Endothelial cell of umbilical vein (primary cell): ENCODE measurements at regions not wholly inside any gene's neighbourhood (a gene's known extent, or its start where the extent isn't known, plus 50 kb on each side); places are given as distances from the start of the nearest gene placed in this dataset.

Source experiments
- BruUV-seq: library from RNA; stranded (reverse); fragments of 400-500 nt; replicated peaks from 2 replicates; lab custom pipeline; 2021; lab: Mats Ljungman, UMichigan
- CTCF ChIA-PET: fragments of 300-600, 350-600 bp; sonication (Branson Sonifier 250); formaldehyde crosslinking; loops from one replicate; lab custom pipeline; 2021; ENCODE audit warnings: antibody characterized with exemption, inconsistent platforms; lab: Charles Lee
- POLR2A ChIA-PET: fragments of 300-600, 350-600 bp; sonication (Branson Sonifier 250); formaldehyde crosslinking; loops from one replicate; lab custom pipeline; 2021; ENCODE audit warnings: antibody characterized with exemption, inconsistent platforms; lab: Charles Lee
- DNase-seq: peaks from one replicate; pipeline ENCODE4 v3.0.0-alpha.2; 2011; ENCODE audit warnings: low read depth, low spot score
- FAIRE-seq: peaks from 2 replicates; lab custom pipeline; 2011; peaks lifted over from hg19 to GRCh38; lab: Jason Lieb, UNC
- H2AFZ ChIP-seq: 2 replicates; pipeline ENCODE4 v1.6.0; 2012; ENCODE audit warnings: low read depth, low read length, control low read depth, inconsistent platforms
- H3K27ac ChIP-seq: 2 replicates; pipeline ENCODE4 v1.5.1; 2011; ENCODE audit warnings: low read depth, mild to moderate bottlenecking, control low read depth, low read length, moderate library complexity; ENCODE audit not compliant: insufficient read depth
- H3K27me3 ChIP-seq, 2 experiments: 2 replicates each; pipeline versions ENCODE4 v1.6.0 to v1.6.1; 2011; ENCODE audit warnings: low read length in 2 of 2, mixed read lengths in 1 of 2; ENCODE audit not compliant: control insufficient read depth in 2 of 2, insufficient read depth in 2 of 2
- H3K36me3 ChIP-seq, 2 experiments: 2 replicates in 1 of 2; 3 replicates in 1 of 2; pipeline ENCODE4 v1.5.1; 2011; ENCODE audit warnings: low read length in 2 of 2, mild to moderate bottlenecking in 1 of 2, moderate library complexity in 1 of 2; ENCODE audit not compliant: control insufficient read depth in 2 of 2, insufficient read depth in 2 of 2; ENCODE audit errors: extremely low read depth in 1 of 2
- H3K4me1 ChIP-seq: 3 replicates; pipeline ENCODE4 v1.5.1; 2011; ENCODE audit warnings: mild to moderate bottlenecking, low read length; ENCODE audit not compliant: control insufficient read depth, insufficient read depth; ENCODE audit errors: extremely low read depth
- H3K4me2 ChIP-seq: 2 replicates; pipeline ENCODE4 v1.6.1; 2011; ENCODE audit warnings: low read length, control low read depth, mixed read lengths; ENCODE audit not compliant: insufficient read depth
- H3K4me3 ChIP-seq, 3 experiments: fragments of 200-600 bp in 1 of 3; sonication (generic), shearing (Covaris generic) in 1 of 3; replicated peaks in 1 of 3; 2 replicates each; pipeline ENCODE4 v1.5.1; 2011 to 2016; ENCODE audit warnings: control low read depth in 3 of 3, low read length in 3 of 3, mild to moderate bottlenecking in 2 of 3, inconsistent platforms in 1 of 3, low read depth in 1 of 3, moderate library complexity in 1 of 3; ENCODE audit not compliant: insufficient read depth in 1 of 3
- H3K79me2 ChIP-seq: 2 replicates; pipeline ENCODE4 v1.6.0; 2012; ENCODE audit warnings: low read length, inconsistent platforms; ENCODE audit not compliant: control insufficient read depth, insufficient read depth
- H3K9ac ChIP-seq: replicated peaks from 2 replicates; pipeline ENCODE3; 2011; ENCODE audit warnings: low read length, control low read depth; ENCODE audit not compliant: insufficient read depth; ENCODE audit errors: extremely low read depth
- H3K9me1 ChIP-seq: replicated peaks from 3 replicates; pipeline ENCODE4 v1.6.0; 2011; ENCODE audit warnings: mild to moderate bottlenecking, low read length; ENCODE audit not compliant: control insufficient read depth, insufficient read depth; ENCODE audit errors: extremely low read depth
- H3K9me3 ChIP-seq: replicated peaks from 2 replicates; pipeline ENCODE4 v1.5.1; 2012; ENCODE audit warnings: low read length, inconsistent platforms; ENCODE audit not compliant: control insufficient read depth, insufficient read depth
- H4K20me1 ChIP-seq: replicated peaks from 2 replicates; pipeline ENCODE3; 2011; ENCODE audit warnings: mild to moderate bottlenecking, low read length; ENCODE audit not compliant: control insufficient read depth, insufficient read depth; ENCODE audit errors: extremely low read depth
- EZH2 ChIP-seq: IDR thresholded peaks from 2 replicates; pipeline ENCODE4 v1.6.1; 2012; ENCODE audit warnings: borderline replicate concordance, low read depth, mild to moderate bottlenecking, moderate library complexity, low read length, inconsistent platforms; ENCODE audit not compliant: severe bottlenecking
- FOS ChIP-seq: IDR thresholded peaks from 2 replicates; pipeline ENCODE4 v1.6.1; 2011; ENCODE audit warnings: mild to moderate bottlenecking, low read length, moderate library complexity, borderline replicate concordance; ENCODE audit not compliant: insufficient read depth
- GATA2 ChIP-seq: IDR thresholded peaks from 2 replicates; pipeline ENCODE4 v1.7.0; 2011; ENCODE audit warnings: low read depth, mild to moderate bottlenecking, moderate library complexity, mixed read lengths, low read length; ENCODE audit not compliant: insufficient read length, insufficient read depth
- JUN ChIP-seq: IDR thresholded peaks from 2 replicates; pipeline ENCODE4 v1.6.1; 2011; ENCODE audit warnings: borderline replicate concordance, low read depth; ENCODE audit not compliant: insufficient read length, insufficient read depth
- MYC ChIP-seq: IDR thresholded peaks from one replicate; pipeline ENCODE4 v1.6.1; 2011; ENCODE audit warnings: mild to moderate bottlenecking, low read depth, low read length
- POLR2A ChIP-seq: IDR thresholded peaks from 2 replicates; pipeline ENCODE4 v1.6.1; 2012; ENCODE audit warnings: low read depth, mild to moderate bottlenecking, control low read depth, low read length
- POLR2AphosphoS5 ChIP-seq: IDR thresholded peaks from 2 replicates; pipeline ENCODE4 v1.6.1; 2012; ENCODE audit warnings: low read depth, mild to moderate bottlenecking, control low read depth, low read length, moderate library complexity; ENCODE audit not compliant: insufficient read depth
- dilution Hi-C: fragments of 300-500 bp; cut with MboI; formaldehyde crosslinking; loops from one replicate; pipeline ENCODE4 v1.15.0; 2019; ENCODE audit warnings: low sequenced_read_pairs; ENCODE audit not compliant: extremely low pct_ligation_motif_present
- intact Hi-C: fragments of 100-400 bp; cut with micrococcal nuclease; formaldehyde crosslinking; loops from one replicate; pipeline ENCODE4 v1.10.0; 2022
- TF ChIP-seq, protein P1 (sequence below), 2 donors: IDR thresholded peaks; 1 replicate in 1 of 2; 2 replicates in 1 of 2; pipeline ENCODE4 v1.5.1; 2011; ENCODE audit warnings: low read length in 2 of 2, mild to moderate bottlenecking in 2 of 2, moderate library complexity in 2 of 2, control low read depth in 1 of 2, inconsistent platforms in 1 of 2, low read depth in 1 of 2; ENCODE audit not compliant: insufficient read depth in 1 of 2; ENCODE audit errors: extremely low read depth in 1 of 2
- TF ChIP-seq, protein P2 (sequence below): IDR thresholded peaks from 2 replicates; pipeline ENCODE4 v1.6.1; 2011; ENCODE audit not compliant: insufficient read depth, insufficient read length

- H3K9ac ChIP-seq, result no peak overlapping the region
Observed at GRCh38 chr1:191517826-191518225, 640.4 kb upstream of the RGS18 start.

More at GRCh38 chr1:191517826-191518225, 640.4 kb upstream of the RGS18 start:
- no peak overlapping the region for H3K4me3 ChIP-seq
- no peak overlapping the region for H2AFZ ChIP-seq
- dilution Hi-C loops (no loop called here), intact Hi-C loops (no loop called here)
- no TSS peak for BruUV-seq
- H3K36me3 ChIP-seq, result no peaks in the 10 kb centered on the region
- ChIA-PET CTCF (no interaction called here), POLR2A (no interaction called here)
- no peak for FAIRE-seq
- no peak for DNase-seq
- TF ChIP-seq, protein P1, sequence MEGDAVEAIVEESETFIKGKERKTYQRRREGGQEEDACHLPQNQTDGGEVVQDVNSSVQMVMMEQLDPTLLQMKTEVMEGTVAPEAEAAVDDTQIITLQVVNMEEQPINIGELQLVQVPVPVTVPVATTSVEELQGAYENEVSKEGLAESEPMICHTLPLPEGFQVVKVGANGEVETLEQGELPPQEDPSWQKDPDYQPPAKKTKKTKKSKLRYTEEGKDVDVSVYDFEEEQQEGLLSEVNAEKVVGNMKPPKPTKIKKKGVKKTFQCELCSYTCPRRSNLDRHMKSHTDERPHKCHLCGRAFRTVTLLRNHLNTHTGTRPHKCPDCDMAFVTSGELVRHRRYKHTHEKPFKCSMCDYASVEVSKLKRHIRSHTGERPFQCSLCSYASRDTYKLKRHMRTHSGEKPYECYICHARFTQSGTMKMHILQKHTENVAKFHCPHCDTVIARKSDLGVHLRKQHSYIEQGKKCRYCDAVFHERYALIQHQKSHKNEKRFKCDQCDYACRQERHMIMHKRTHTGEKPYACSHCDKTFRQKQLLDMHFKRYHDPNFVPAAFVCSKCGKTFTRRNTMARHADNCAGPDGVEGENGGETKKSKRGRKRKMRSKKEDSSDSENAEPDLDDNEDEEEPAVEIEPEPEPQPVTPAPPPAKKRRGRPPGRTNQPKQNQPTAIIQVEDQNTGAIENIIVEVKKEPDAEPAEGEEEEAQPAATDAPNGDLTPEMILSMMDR (IDR thresholded peaks at IDR 0.05; ENCODE audit: extremely low read depth in 1 of 2, insufficient read depth in 1 of 2, low read depth in 1 of 2, low read length in 2 of 2), result no peak
- no peak for TF ChIP-seq POLR2A
- no peak for TF ChIP-seq MYC
- no peak for TF ChIP-seq GATA2
- TF ChIP-seq EZH2, result no peak
- TF ChIP-seq POLR2AphosphoS5, result no peak
- no peak for TF ChIP-seq JUN
- TF ChIP-seq FOS, result no peak
- TF ChIP-seq, protein P2, sequence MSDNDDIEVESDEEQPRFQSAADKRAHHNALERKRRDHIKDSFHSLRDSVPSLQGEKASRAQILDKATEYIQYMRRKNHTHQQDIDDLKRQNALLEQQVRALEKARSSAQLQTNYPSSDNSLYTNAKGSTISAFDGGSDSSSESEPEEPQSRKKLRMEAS, result no peak
- no peaks in the 10 kb centered on the region for H3K27me3 ChIP-seq
- H3K27ac ChIP-seq, result no peak overlapping the region
- H3K4me2 ChIP-seq, result no peak overlapping the region
- H3K9me1 ChIP-seq, result no peaks in the 10 kb centered on the region
- no peaks in the 10 kb centered on the region for H3K4me1 ChIP-seq
- no peaks in the 10 kb centered on the region for H3K9me3 ChIP-seq
- H4K20me1 ChIP-seq, result no peaks in the 10 kb centered on the region
- no peaks in the 10 kb centered on the region for H3K79me2 ChIP-seq
